ENCODE measurements at regions not wholly inside any gene's neighbourhood (a gene's known extent, or its start where the extent isn't known, plus 50 kb on each side); places are given as distances from the start of the nearest gene placed in this dataset.

DNA sequence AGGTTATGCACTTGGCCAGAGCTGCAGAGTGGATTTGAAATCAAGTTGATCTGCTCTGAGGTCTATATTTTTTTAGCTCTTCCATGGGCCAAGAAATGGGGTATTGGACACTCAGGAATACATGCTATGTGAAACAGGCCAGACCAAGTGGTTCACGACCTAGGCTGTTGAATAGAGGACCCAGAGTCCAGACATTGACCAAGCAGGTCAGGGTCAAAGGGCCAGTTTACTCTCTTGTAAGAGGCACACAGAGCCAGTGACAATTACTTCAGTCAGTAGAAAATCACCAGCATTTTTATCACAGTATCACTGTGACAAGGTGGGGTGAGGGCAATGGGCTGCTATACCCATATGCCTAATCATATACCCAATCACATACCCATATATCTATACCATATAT is 320.6 kb upstream of the RORA start:
- no peaks in the 10 kb centered on the region for H3K79me2 ChIP-seq (ENCODE audit: insufficient read depth, low read length)
- H2AFZ ChIP-seq (ENCODE audit: low read depth, low read length): no peak overlapping the region
- H4K20me1 ChIP-seq (ENCODE audit: insufficient read depth, low read length): no peaks in the 10 kb centered on the region
- TF ChIP-seq EZH2 (IDR thresholded peaks at IDR 0.05; ENCODE audit: borderline replicate concordance, low read depth, low read length, severe bottlenecking): no peak
- TF ChIP-seq, protein P1, sequence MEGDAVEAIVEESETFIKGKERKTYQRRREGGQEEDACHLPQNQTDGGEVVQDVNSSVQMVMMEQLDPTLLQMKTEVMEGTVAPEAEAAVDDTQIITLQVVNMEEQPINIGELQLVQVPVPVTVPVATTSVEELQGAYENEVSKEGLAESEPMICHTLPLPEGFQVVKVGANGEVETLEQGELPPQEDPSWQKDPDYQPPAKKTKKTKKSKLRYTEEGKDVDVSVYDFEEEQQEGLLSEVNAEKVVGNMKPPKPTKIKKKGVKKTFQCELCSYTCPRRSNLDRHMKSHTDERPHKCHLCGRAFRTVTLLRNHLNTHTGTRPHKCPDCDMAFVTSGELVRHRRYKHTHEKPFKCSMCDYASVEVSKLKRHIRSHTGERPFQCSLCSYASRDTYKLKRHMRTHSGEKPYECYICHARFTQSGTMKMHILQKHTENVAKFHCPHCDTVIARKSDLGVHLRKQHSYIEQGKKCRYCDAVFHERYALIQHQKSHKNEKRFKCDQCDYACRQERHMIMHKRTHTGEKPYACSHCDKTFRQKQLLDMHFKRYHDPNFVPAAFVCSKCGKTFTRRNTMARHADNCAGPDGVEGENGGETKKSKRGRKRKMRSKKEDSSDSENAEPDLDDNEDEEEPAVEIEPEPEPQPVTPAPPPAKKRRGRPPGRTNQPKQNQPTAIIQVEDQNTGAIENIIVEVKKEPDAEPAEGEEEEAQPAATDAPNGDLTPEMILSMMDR (IDR thresholded peaks at IDR 0.05; ENCODE audit: borderline replicate concordance, extremely low read depth, low read length, poor library complexity, severe bottlenecking): no peak
- H3K9ac ChIP-seq (ENCODE audit: low read depth, low read length): no peak overlapping the region
- no peaks in the 10 kb centered on the region for H3K9me3 ChIP-seq (ENCODE audit: insufficient read depth, low read length, severe bottlenecking)
- peaks cover 2% of the 10 kb centered on the region for H3K27me3 ChIP-seq (ENCODE audit: insufficient read depth, low read length, poor library complexity)
- no peak overlapping the region for H3K4me3 ChIP-seq (ENCODE audit: low read depth in 1 of 2, low read length in 2 of 2)
- H3K27ac ChIP-seq (ENCODE audit: low read length): no peak overlapping the region
- ATAC-seq (ENCODE audit: insufficient read depth, low read depth): no peak
- H3K4me2 ChIP-seq (ENCODE audit: insufficient read depth, low read length): no peak overlapping the region
- no peak for DNase-seq
- no peaks in the 10 kb centered on the region for H3K36me3 ChIP-seq (ENCODE audit: insufficient read depth, low read length)
- no peaks in the 10 kb centered on the region for H3K4me1 ChIP-seq (ENCODE audit: insufficient read depth, low read length)

GRCh38 chr15:61545763-61546162 is 316.7 kb upstream of the RORA start:
- no peak overlapping the region for H3K4me2 ChIP-seq (ENCODE audit: insufficient read depth, low read length)
- DNase-seq (no peak), ATAC-seq (ENCODE audit: insufficient read depth, low read depth) (no peak)
- no peak overlapping the region for H3K4me3 ChIP-seq (ENCODE audit: low read depth in 1 of 2, low read length in 2 of 2)
- no peak overlapping the region for H3K9ac ChIP-seq (ENCODE audit: low read depth, low read length)
- H2AFZ ChIP-seq (ENCODE audit: low read depth, low read length): no peak overlapping the region
- peaks cover 2% of the 10 kb centered on the region for H3K27me3 ChIP-seq (ENCODE audit: insufficient read depth, low read length, poor library complexity)
- TF ChIP-seq, protein P1 (IDR thresholded peaks at IDR 0.05; ENCODE audit: borderline replicate concordance, extremely low read depth, low read length, poor library complexity, severe bottlenecking): no peak
- TF ChIP-seq EZH2 (IDR thresholded peaks at IDR 0.05; ENCODE audit: borderline replicate concordance, low read depth, low read length, severe bottlenecking): no peak
- no peak overlapping the region for H3K27ac ChIP-seq (ENCODE audit: low read length)
- H4K20me1 ChIP-seq (ENCODE audit: insufficient read depth, low read length): no peaks in the 10 kb centered on the region
- no peaks in the 10 kb centered on the region for H3K4me1 ChIP-seq (ENCODE audit: insufficient read depth, low read length)
- H3K79me2 ChIP-seq (ENCODE audit: insufficient read depth, low read length): no peaks in the 10 kb centered on the region
- no peaks in the 10 kb centered on the region for H3K9me3 ChIP-seq (ENCODE audit: insufficient read depth, low read length, severe bottlenecking)
- H3K36me3 ChIP-seq (ENCODE audit: insufficient read depth, low read length): no peaks in the 10 kb centered on the region

- H3K27me3 ChIP-seq (ENCODE audit: insufficient read depth, low read length, poor library complexity): peaks cover 2% of the 10 kb centered on the region
- H3K9me3 ChIP-seq (ENCODE audit: insufficient read depth, low read length, severe bottlenecking): no peaks in the 10 kb centered on the region
- H3K4me1 ChIP-seq (ENCODE audit: insufficient read depth, low read length): no peaks in the 10 kb centered on the region
- no peak overlapping the region for H3K9ac ChIP-seq (ENCODE audit: low read depth, low read length)
- no peak overlapping the region for H3K27ac ChIP-seq (ENCODE audit: low read length)
- no peaks in the 10 kb centered on the region for H3K79me2 ChIP-seq (ENCODE audit: insufficient read depth, low read length)
- H3K4me3 ChIP-seq (ENCODE audit: low read depth in 1 of 2, low read length in 2 of 2): no peak overlapping the region
- TF ChIP-seq, protein P1 (IDR thresholded peaks at IDR 0.05; ENCODE audit: borderline replicate concordance, extremely low read depth, low read length, poor library complexity, severe bottlenecking): no peak
- no peak for TF ChIP-seq EZH2 (IDR thresholded peaks at IDR 0.05; ENCODE audit: borderline replicate concordance, low read depth, low read length, severe bottlenecking)
- no peaks in the 10 kb centered on the region for H4K20me1 ChIP-seq (ENCODE audit: insufficient read depth, low read length)
- DNase-seq (no peak), ATAC-seq (ENCODE audit: insufficient read depth, low read depth) (no peak)
- no peak overlapping the region for H2AFZ ChIP-seq (ENCODE audit: low read depth, low read length)
- no peak overlapping the region for H3K4me2 ChIP-seq (ENCODE audit: insufficient read depth, low read length)
- no peaks in the 10 kb centered on the region for H3K36me3 ChIP-seq (ENCODE audit: insufficient read depth, low read length)
Observed at GRCh38 chr15:61541516-61541915, 312.4 kb upstream of the RORA start.

GRCh38 chr15:61537337-61537736 is 308.2 kb upstream of the RORA start:
- no peak for ATAC-seq (ENCODE audit: insufficient read depth, low read depth)
- no peaks in the 10 kb centered on the region for H3K27me3 ChIP-seq (ENCODE audit: insufficient read depth, low read length, poor library complexity)

More at GRCh38 chr15:61537337-61537736, 308.2 kb upstream of the RORA start:
- Histone ChIP-seq H3K4me1 (ENCODE audit: insufficient read depth, low read length) (no peaks in the 10 kb centered on the region), H3K79me2 (ENCODE audit: insufficient read depth, low read length) (no peaks in the 10 kb centered on the region), H3K4me2 (ENCODE audit: insufficient read depth, low read length) (no peak overlapping the region), H4K20me1 (ENCODE audit: insufficient read depth, low read length) (no peaks in the 10 kb centered on the region), H3K9ac (ENCODE audit: low read depth, low read length) (no peak overlapping the region), H3K4me3 (ENCODE audit: low read depth in 1 of 2, low read length in 2 of 2) (no peak overlapping the region), H3K9me3 (ENCODE audit: insufficient read depth, low read length, severe bottlenecking) (no peaks in the 10 kb centered on the region), H3K27ac (ENCODE audit: low read length) (no peak overlapping the region), H2AFZ (ENCODE audit: low read depth, low read length) (no peak overlapping the region), H3K36me3 (ENCODE audit: insufficient read depth, low read length) (no peaks in the 10 kb centered on the region)
- TF ChIP-seq, protein P1 (IDR thresholded peaks at IDR 0.05; ENCODE audit: borderline replicate concordance, extremely low read depth, low read length, poor library complexity, severe bottlenecking): no peak
- no peak for TF ChIP-seq EZH2 (IDR thresholded peaks at IDR 0.05; ENCODE audit: borderline replicate concordance, low read depth, low read length, severe bottlenecking)
- no peak for DNase-seq
